Glomerular visceral epithelial cell (primary cell): ENCODE measurements at regions not wholly inside any gene's neighbourhood (a gene's known extent, or its start where the extent isn't known, plus 50 kb on each side); places are given as distances from the start of the nearest gene placed in this dataset.

ENCODE experiments used
- DNase-seq: peaks from one replicate; pipeline ENCODE4 v3.0.0-alpha.2; 2016; ENCODE audit errors: extremely low spot score

DNA sequence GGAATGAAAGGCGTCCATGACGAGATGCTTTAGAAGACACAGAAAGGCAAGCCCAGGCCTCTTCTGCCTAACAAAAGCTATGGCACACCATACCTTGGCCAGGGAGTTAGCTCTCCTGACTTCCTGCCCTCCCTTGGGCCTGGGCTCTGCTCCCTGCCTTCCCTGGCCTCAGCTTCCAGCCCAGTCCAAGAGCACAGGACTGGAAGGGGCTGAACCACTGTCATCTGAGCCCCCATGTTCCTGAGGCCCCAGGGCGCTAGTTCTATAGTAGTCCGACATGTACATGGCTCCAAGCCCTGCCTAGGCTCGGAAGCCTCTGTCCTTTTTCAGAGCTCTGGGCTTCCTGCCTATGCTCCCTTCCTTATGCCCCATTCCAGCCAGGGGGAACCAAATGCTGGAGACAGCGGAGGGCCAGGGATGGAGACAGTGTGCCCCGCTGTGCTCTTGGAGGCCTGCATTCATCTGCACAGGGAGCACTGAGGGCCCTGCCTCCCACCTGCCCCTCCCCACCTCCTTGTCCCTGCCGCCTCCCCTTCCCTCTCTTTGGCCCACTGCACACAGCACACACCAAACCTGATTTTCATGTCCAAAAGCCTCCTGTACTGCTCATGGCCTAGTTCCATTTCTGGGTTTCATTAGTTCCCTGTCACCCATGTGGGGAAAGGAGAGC, 240.1 kb downstream of the RHOU start:
- DNase-seq: no peak

GRCh38 chr1:228976316-228976715, 241.0 kb downstream of the RHOU start:
- DNase-seq: no peak

GRCh38 chr1:228977307-228977706, 242.0 kb downstream of the RHOU start:
- no peak for DNase-seq

GRCh38 chr1:228977741-228978140, 242.5 kb downstream of the RHOU start:
- no peak for DNase-seq

GRCh38 chr1:228978484-228979324, 243.4 kb downstream of the RHOU start:
- DNase-seq: no peak

- no peak for DNase-seq
Measured at GRCh38 chr1:228979325-228979699, 244.0 kb downstream of the RHOU start.

DNA sequence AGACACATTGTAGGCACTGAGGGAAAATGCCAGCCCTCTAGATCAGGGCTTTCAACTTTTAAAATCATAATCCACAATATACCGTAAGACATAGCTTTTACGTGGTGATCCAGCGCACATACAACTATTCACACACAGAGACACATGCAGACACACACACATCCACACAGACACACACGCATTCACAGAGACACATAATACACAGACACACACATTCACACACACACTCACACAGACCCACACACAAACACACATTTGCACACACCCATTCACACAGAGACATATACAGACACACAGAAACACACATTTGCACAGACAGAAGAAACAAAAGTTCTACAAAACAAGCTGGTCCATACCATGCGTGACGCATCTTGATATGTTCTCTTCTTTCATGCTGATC, 244.5 kb downstream of the RHOU start:
- no peak for DNase-seq

- DNase-seq: no peak
Measured at GRCh38 chr1:228980232-228980937, 245.1 kb downstream of the RHOU start.

GRCh38 chr1:228982637-228983036, 247.4 kb downstream of the RHOU start:
- no peak for DNase-seq

- DNase-seq: no peak
Measured at GRCh38 chr1:228983231-228983660, 248.0 kb downstream of the RHOU start.

DNA sequence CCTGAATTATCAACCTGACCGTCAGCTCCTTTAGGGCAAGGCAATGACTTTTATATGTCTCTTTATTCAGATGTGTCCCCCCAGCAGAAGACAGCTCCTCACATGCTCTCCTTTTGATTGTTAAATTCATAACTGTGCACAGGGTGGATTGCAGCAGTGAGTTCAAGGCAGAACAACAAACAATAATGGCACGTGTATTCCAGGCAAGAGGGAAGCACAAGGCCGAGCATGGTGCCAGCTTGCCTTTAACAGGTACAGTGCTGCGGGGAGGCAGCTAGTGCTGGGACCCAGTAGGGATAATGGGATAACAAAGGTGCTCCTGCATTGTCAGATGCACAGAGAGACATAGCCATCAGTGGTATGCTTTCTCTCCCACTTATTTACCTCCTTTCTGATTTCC, 248.4 kb downstream of the RHOU start:
- DNase-seq: no peak

DNA sequence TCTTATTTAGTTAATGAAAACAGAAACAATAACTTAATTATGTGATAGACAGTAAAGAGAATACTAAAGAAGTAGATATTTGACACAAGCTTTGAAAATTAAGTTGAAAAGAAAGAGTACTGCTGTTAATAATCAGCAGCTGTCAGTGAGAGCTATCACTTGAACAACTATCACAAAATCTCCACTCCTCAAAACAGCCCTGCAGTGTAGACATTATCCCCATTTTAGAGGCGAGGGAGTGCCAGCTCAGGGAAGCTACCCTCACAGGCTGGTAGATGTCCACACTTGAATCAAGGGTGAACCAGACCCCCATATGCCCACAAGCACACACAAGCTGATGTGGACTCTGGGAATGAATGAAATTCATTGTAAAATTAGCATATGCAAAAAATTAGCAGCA, 248.8 kb downstream of the RHOU start:
- no peak for DNase-seq

DNA sequence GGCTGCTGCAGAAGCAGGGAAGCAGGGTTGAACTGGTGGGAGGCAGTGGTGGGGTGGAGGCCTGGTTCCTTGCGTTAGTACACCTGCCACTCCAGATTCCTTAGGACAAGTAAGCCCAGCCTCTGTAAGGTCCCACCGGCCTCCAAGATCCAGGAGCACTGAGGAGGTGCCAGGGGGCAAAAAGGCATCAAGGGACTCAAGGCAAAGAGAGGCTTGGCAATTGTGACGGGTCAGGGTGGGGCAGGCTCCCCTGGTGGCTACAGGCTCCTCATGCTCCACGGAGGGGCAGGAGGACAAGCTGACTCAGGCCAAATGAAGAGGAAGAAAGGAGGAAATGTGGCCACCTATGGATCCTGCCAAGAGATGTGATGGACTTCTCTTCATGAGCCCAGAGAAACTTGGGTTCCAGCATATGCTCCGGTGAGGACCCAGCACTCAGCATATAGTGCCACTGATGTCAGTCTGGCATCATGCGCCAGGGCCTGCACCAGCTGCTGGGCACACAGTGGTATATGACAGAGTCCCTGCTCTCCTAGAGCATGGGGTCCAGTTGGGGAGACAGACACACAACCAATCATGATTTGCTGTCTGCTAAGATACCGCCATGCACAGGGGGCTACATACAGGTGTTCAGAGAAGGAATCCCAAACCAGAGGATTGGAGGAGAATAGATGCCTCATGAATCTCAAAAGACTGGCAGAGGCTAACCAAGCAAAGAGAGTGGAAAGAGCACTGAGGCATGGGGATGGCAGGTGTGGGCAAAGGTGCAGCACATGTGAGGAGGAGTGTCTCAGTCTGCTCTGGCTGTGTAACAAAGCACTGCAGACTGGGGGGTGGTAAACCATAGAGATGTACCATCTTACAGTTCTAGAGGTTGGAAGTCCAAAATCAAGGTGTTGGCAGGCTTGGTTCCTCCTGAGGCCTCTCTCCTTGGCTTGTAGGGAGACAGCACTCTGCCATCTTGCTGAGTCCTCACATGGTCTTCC, 249.7 kb downstream of the RHOU start:
- DNase-seq: no peak

- no peak for DNase-seq
Measured at GRCh38 chr1:228985661-228986060, 250.4 kb downstream of the RHOU start.

- no peak for DNase-seq
Measured at GRCh38 chr1:228986093-228986904, 251.0 kb downstream of the RHOU start.

DNA sequence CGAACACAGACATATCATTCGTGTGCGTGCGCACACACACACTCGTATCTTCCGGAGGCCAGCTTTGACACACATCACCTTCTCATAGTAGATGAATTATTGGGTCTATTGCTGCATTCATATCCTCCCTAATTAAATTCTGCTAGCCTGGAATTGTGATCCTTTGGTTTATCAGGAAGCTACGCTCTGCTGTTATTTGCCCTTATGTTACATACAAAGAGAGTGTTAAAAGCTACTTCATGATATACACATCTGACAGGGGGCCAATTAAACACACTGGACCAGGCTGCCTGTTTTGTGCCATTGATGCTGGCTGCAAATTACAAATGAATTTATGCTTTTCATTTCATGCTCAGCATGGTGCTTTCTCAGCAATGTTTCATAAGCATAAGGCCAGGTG, 252.0 kb downstream of the RHOU start:
- DNase-seq: no peak

GRCh38 chr1:228987736-228988506, 252.6 kb downstream of the RHOU start:
- DNase-seq: no peak

GRCh38 chr1:228988664-228989063, 253.4 kb downstream of the RHOU start:
- DNase-seq: no peak

GRCh38 chr1:228989176-228989575, 253.9 kb downstream of the RHOU start:
- DNase-seq: no peak

DNA sequence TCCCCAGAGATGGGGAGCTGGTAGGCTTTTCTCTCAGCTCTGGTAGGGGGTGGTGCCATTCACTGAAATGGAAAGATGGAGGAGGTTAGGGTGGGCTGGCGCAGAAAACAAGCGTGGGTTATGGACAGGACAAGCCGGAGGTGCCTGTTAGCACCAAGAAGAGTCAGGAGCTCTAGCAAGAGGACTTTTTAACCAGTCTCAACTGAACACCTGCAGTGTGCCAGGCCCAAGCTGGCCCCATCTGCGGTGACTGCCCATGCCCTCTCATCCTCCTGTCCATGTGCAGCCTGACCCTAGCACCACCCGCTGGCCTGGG, 254.4 kb downstream of the RHOU start:
- no peak for DNase-seq
